Activated CD4-positive, alpha-beta T cell treated with anti-CD3 and anti-CD28 coated beads for 4 hours (primary cell): ENCODE measurements at regions not wholly inside any gene's neighbourhood (a gene's known extent, or its start where the extent isn't known, plus 50 kb on each side); places are given as distances from the start of the nearest gene placed in this dataset.

ENCODE experiments used
- DNase-seq, 2 donors: peaks; one replicate each; pipeline ENCODE4 v3.0.0-alpha.2; 2020

DNA sequence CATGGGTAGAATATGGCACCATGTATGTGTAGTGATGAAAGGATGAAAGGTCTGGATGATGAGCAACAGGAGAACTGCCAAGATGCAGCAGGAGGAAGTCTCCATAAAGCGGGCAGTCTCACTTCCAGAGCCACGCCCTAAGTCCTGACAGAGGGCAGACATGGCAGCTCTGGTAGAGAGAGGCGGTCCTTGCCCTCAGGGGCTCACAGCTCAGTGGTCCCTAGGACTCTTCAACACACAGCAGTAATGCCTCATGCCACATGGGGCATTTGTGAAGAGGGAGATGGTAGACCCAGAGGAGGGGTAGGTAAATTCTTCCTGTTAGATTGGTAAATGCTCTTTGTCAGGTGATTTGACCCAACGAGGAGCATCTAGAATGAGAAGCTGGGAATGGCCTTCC lies 1088.4 kb downstream of the BCL11B start:
- DNase-seq, result no peak

DNA sequence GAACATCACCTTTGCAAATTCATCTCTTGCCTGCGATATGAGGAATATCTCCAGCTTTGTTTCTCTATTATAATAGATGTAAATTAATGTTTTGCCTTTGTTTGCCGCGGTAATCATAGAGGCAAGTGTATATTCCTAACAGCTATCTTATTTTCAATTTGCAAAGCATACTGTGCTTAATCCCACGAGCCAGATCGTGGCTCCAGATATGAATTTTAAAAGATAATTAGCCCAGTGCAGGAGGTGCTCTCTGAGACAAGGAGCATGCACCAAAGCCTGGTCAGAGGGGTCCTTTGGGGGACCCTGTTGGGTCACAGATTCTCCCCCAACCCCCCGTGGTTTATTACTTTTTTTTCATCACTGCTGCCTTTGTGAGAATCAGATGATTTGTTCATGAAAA lies 1087.5 kb downstream of the BCL11B start:
- no peak for DNase-seq

DNA sequence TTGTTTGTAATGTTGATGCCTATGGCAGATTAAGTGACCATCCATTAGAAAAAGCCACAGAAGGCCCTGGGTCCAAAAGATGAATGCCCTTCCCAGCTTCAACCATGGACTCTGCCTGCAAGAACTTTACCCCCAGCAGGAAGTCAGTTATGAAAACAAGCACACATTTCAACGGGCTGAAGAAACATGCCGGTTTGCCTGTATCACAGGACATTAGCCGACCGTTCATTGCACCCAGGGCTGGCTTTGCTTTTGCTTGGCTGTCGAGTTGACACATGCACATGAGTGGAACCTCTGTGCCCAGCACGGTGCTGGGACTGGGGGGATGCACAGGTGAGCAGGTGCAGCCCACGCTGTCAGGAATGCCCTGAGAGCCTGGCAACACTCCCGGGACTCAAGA lies 1087.0 kb downstream of the BCL11B start:
- DNase-seq, result no peak

DNA sequence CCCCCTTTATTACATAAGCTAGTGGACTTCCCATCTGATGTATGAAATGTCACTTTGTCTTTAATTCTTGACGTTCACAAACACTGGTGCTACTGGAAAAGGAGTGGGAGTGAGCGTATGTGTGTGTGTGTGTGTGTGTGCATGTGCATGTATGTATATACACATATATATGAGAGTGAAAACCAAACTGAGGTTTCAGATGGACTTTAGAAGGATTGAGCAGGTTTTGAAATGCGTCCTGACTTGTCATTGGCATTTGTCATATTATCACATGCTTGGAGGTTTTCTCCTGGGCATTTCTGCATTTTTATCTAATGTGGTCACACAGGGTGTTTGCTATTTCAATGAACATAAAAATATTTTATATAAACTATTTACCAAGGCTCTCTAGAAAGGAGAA lies 1085.9 kb downstream of the BCL11B start:
- DNase-seq, result peak in 1 of 2 donors; percentile 37

DNA sequence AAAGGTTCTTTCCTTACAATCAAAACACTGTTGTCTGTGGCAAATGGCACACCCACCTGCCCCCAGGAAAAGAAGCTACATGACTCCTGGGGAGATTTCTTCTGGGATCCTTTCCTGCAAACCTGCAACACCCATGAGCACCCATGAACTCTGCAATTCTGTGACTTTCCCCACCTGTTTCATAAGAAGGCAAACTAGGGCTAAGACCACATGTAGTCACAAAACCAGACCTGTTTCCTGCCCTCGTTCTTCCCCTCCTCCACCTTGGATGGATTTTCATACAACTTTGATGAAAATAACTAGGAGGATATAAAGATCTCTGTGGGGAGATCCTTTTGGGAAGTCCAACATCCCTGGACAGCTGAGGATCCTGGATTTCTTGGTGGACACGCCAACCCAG lies 1084.7 kb downstream of the BCL11B start:
- DNase-seq, result no peak

DNA sequence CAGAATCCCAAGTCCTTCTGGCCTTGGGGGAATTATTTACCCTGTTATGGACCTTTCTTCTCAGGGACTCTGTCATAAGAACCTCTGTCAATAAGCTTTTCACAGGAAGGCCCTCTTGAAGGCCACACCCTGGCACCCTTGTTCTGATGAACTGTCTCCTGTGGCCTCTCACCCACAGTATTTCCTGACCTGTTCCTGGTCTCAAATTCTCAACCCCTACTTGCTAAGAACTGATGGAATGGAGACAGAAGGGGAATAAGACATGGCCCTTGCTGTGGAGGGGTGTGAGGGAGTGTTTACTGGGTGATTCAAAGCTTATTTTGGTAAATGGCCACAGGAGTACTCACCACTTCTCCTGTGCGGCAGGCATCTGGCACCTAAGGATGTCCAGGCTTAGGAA lies 1082.9 kb downstream of the BCL11B start:
- DNase-seq, result peak; percentile 39 to 41

DNA sequence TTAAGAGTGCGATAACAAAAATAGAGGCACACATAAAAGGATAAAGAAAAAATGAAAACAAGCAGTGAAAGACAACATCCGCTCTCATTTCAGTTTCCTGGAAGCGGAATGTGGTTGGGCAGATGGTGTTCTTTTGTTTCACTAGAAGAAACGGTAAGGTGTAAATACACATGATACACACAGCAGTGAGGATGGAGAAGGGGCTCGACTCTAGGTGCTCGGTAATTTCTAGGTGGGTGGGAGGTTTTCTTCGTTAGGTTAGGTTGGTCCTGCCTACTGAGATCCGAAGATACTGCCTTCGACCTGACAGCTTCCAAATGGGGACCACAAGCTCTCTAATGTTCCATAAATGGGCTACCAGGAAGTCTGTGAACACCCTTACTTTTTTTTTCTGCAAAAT lies 1082.5 kb downstream of the BCL11B start:
- DNase-seq, result peak; percentile 53

DNA sequence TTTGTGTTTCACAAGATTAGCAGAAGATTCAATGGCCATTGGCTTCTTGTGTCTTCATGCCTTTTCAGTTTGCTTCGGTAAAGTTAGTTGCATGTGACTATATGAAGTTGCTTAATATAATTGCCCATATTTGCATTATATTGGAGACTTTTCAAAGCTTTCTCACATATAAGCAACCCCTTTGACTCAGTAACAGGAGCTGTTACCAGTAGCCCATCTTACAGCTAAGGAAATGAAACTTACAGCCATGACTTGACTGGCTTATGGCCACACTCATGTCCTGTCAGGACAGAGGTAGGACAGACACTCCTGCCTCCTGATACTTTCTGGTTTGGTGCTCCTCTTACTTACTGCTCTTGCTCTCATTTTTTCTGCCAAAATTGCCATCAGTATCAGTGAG lies 1082.1 kb downstream of the BCL11B start:
- no peak for DNase-seq

DNA sequence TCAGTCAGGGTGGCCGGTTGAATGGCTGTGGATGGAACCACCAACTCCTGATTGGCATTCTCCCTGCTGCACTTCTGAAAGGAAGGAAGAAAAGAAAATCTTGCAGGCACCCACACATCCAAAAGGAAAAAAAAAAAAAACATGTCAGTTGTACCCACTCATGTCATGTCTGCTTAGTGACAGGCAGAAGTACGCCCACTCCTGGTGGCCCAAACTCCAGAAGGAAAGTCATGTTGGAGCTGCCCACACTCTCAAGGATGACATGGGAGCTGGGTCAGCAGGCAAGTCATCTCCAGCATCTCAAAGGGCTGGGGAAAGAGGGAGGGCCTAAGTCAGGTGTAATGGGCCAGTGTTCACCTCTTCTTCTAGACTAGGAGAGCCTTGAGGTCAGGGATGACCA lies 1079.1 kb downstream of the BCL11B start:
- DNase-seq, result no peak

DNA sequence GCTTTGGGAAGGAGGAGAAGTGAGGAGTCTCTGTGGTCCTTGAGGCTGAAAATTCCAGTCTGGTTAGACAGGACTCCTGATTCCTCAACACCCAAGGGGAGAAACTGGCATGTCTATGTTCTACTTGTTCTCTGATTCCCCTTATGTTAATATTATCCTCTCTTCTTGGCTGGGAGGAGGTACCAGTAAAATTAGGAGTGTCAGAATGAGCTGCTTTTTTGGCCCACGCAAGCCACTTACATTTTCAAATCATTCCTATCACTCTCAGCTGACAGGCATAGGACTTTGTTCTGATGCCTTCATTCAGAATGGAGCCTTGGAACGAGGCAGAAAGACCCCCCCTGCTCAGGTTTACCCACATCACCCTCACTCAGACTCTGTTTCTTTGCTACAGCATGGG lies 1077.2 kb downstream of the BCL11B start:
- no peak for DNase-seq

DNA sequence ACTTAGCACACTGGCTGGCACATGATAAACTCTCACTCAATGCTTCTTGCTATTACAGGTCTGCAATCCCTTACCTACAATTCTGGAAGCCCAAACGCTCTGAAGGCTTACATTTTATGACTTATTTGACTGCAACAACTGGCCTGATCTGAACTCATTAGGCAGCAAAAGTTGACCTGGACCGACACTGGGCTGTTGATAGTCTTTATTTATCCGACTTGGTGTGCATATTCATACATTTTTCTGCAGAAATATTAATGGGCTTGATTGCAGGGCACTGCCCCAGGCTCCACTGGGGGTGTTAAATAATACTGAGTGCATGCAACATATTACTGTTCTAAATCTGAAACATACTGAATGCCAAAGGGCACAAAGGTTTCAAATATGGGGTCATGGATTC lies 1076.7 kb downstream of the BCL11B start:
- no peak for DNase-seq

DNA sequence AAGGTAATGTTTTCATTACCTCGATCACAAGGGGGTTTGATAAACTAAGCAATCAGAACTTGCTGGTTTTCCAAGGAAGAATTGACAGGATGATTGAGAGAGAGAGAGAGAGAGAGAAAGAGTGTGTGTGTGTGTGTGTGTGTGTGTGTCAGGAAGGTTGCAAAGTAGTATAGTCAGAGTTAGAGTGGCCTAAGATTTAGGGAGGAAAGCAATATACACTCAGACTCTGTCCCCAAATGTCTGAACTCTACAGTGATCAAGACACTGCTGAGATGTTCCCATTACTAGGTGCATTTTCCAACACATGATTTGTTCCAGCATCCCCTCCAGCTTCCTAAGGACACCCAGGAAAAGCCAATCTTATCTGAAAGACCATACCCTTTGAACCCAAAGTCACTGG lies 1074.1 kb downstream of the BCL11B start:
- no peak for DNase-seq

DNA sequence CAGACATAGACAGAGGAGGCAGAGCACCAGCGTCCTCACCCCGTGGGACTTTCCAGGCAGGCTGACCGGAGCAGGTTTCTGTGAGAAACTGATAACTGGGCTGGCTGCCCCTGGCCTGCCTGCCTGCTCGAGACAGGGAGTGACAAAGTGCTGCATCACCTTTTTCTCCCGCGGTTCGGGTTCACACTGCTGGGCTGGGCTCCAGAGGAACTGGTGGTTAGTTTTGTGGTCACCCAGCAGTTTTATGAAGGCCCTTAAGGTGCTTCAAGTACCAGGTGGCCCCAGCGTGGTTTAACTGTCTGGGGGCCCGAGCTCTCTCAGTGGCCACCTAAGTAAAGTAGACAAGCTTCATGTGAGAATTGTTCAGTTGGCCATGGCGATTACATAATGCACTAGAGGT lies 1073.6 kb downstream of the BCL11B start:
- DNase-seq, result peak in 1 of 2 donors; percentile 47

DNA sequence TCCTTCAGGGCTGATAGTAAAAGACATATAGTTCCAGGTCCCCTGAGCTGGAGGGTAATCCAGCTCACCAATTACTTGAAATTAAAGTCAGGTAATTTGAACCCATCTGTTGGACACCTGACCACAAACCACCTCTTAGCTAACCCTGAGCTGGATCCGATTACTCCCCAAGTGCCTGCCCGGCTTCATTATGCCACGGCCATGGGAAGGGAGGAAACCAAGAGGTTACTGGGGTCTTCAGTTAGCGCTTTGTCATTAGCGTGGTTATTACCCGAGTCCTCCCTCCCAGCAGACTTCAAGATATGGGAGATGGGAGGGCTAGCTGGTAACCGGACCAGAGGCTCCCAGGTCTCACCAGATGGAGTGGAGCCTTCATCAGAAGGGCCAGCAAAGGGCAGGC lies 1071.4 kb downstream of the BCL11B start:
- no peak for DNase-seq

DNA sequence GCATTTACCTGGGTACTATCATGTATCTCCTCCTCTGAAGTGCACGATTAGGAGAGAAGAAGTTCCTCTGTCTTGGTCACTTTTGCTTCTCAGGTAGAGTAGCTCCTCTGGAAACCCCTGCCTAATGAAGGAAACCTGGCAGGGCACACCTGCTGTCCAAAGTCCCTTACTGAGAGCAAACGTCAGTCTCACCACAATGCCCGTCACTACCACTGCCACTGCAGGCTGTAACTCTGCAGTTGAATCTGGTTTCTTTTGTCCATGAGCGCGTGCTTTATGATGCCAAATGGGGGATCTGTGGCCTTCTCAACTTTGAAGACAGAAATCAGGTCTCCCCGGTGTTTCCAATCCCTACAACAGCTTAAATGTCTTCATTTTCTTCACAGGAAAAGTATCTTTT lies 1068.6 kb downstream of the BCL11B start:
- DNase-seq, result no peak

DNA sequence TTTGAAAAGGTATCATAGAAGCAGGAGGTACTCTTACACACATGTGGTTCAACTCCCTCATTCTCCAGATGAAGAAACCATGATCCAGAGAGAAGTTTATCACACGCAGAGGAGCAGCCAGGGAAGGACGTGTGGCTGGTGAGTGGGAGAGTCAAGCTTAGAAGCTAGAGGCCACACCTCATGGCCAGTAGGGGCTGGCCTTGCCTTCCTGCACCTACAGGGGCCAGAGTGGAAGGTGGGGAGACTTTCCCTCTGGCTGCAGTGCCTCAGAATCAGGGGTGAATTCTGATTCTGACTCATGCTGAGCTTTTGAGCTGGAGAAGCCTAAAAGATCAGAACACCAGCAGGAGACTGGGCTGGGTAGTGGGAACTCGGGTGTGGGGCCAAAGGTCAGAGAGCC lies 1067.9 kb downstream of the BCL11B start:
- DNase-seq, result no peak

DNA sequence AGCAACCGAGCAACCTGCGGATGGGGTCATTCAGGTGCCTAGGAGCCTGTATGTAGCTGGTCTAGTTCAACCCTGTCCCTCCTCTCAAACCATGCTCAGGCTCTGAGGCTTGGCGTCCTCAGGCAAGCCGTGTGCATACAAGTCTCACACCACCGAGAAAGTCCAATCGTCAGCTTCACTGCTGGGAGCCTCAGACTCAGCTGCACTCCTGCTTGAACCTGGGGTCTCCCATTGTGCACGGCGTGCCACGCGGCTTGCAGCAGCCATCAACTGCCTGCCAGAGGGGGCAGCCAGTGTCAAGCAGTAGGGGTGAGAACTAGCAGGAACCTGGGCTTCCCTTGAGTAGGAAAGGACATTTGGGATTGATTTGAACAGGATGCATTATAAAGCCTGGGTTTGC lies 1064.6 kb downstream of the BCL11B start:
- DNase-seq, result no peak

DNA sequence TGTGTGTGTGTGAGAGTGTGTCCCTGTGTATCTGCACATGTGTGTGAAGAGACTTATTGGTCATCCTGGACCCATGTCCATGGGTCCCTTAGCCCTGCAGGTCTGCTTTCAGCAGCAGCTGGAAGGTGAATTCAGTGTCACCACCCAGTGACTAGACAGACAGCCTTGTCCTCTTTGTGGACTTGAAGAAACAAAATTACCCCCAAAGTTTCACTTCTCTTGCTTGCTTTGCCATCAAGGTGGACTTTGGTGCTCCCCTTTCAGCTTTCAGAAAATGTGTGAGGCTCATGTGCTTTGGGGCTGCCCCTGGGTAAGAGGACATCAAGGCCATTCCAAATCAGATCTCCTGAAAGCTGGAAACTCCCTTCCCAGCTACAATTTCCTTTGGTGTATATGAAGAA lies 1063.8 kb downstream of the BCL11B start:
- DNase-seq, result no peak

DNA sequence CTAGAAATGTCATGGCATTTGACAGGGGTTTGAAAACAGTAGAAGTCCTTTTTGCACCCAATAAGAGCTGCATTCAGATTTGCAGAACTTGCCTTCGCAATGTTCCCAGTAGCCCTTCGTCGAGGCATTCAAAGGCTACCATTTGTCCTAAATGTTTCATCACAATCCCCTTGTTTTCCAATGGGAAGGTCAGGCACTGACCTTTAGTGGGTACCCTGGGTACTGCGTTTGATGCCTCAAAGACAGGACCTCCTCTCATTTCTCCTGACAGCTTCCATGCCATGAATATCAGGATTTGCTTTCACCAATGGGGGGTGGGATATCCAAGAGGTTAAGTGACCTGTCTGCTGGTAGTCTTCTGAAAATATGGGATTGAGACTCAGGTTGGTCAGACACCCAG lies 1063.1 kb downstream of the BCL11B start:
- no peak for DNase-seq

DNA sequence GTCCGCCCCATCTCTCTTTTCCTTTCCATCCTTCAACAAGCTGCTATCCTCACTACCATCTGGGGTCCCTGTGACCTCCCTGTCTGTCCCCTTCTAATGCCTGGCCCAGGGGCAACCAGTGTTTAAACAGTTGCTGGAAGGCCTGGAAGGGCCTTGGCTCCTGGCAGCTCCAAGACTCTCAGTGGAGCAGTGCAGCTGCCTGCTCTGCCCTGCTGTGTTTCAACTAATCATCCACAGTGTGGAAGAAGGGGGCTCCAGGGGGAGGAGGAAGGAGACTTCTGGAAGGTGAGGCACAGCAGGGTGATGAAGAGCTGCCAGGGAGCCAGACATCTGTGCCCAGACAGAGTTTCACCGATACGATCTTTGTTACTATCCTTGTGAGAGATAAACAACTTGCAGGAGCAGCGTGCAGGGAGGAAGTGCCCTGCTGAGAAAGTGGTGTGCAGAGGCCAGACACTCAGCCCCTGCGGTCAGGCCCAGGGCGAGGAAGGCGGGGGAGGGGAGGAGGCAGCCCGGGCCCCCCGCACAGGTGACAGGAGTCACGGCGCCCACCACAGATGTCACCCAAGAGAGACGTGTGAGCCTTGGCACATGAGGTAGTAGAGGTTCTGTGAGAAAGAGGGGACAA lies 1061.8 kb downstream of the BCL11B start:
- DNase-seq, result peak; percentile 37 to 50

DNA sequence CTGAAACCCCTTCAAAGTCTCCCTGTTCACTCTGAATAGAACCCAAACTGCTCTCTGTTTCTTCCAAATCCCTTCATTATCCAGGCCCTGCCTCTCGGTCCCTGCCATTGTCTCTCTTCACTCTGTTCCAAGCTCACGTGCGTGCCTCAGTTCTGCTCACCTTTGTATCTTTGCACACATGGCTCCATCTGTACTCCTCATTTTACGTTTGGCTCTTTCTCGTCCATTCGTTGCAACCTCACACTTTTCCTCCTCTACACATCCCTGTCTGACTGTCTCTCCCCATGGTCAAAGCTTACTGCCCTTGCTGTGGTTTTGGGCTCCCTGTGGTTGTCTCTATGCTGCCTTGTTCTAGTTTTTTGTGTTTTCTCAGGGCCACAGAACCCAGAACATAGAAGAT lies 1054.5 kb downstream of the BCL11B start:
- DNase-seq, result no peak

DNA sequence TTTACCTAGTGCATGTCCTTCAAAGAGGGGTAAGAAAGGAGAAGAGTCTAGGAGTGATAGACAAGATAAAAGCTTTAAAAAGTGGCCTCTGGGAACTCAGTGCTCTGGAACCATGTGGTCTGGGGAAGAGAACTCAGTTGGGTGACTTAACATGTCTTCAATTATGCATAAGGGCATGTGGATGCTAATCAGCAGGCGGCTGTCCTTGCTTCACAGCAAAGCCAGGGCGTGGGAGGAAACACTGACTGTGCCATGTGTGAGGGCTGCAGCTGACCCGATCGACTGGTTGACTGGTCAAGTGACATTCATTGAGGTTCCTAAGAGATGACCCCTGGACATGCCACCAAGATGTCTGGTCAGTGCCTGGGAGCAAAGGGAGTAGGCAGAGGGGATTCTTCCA lies 1053.8 kb downstream of the BCL11B start:
- no peak for DNase-seq

DNA sequence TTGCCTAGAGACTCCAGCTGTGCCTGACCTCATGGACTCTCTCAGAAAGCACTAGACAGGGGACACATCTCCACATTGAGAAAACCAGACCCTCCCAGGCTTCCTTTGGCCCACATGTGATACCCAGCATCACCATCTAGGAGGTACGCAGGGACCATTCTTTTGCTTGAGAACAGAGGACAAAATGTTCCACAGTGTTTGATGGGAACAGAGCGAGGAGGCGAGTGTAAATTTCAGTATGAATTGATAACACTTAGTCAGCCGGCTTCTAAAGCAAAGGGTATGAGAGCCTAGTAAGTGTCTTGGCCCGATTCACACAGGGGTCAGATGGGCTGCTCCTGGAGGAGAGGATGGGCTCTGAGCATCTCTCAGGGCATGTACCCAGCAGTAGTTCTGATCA lies 1052.4 kb downstream of the BCL11B start:
- no peak for DNase-seq

DNA sequence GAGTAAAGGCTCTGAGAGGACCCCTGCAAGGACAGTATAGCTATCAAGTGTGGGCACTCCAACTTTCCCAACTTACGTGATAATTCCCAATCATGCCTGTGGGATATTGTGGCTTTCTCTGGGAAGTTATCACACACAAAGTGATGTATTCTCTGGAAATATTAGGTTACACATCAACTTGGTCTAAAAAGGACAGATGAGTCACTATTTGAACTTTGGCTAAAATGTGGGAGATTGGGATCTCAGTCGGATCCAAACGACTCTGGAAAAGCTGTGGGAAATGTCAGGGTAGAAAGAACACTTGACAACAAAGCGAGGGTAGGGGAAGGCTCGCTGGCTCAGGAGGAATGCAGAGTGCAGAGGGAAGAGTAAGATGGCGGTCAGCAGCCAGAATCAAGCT lies 1048.9 kb downstream of the BCL11B start:
- no peak for DNase-seq

DNA sequence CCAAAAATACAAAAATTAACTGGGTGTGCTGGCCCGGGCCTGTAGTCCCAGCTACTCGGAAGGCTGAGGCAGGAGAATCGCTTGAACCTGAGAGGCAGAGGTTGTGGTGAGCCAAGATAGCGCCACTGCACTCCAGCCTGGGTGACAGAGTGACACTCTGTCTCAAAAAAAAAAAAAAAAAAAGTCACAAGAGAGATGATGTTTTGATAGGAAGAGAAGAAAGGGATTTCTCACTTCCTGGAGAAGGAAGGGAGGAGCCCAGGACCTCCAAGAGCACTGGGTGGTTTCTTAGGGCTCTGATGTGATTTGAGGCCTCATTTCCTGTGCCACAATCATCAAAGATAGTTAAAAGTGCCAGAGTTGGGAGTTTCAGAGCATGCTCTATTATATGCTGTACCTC lies 1048.3 kb downstream of the BCL11B start:
- DNase-seq, result peak; percentile 37 to 45

DNA sequence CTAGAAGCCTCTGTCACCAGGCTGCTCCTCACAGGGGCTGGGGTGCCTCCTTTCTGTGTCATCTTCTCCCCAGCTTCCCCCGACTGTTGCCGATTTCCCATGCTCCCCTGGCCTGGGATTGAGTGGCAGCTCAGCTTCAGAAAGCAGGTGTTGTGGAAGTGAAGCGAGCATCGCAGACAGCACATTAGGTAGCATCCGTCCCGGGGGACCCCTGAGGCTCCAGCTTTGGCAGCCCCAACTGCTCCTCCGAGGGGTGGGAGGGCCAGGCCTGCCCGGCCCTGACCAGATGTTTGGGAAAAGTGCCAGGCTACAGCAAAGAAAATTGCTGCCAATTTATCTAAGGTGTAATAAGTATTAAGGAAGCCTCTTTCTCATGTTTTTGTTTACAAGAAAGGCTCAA lies 1045.6 kb downstream of the BCL11B start:
- no peak for DNase-seq
